CD4-positive, alpha-beta memory T cell (primary cell): ENCODE measurements at regions not wholly inside any gene's neighbourhood (a gene's known extent, or its start where the extent isn't known, plus 50 kb on each side); places are given as distances from the start of the nearest gene placed in this dataset.

Source experiments
- CTCF ChIA-PET: fragments of 350-600 bp; sonication (Branson Sonifier 250); formaldehyde crosslinking; loops from one replicate; lab custom pipeline; 2021; ENCODE audit warnings: inconsistent platforms; ENCODE audit not compliant: partially characterized antibody; lab: Charles Lee
- POLR2A ChIA-PET: fragments of 350-600 bp; sonication (Branson Sonifier 250); formaldehyde crosslinking; loops from one replicate; lab custom pipeline; 2021; ENCODE audit not compliant: partially characterized antibody; lab: Charles Lee
- DNase-seq, 5 donors: peaks; one replicate each; pipeline versions ENCODE4 v3.0.0 to v3.0.0-alpha.2; 2020 to 2022; ENCODE audit warnings: mixed read lengths in 1 of 5
- H3K27ac ChIP-seq: one replicate; pipeline ENCODE4 v1.7.0; 2013; ENCODE audit warnings: low read depth, low read length
- H3K27me3 ChIP-seq: 2 replicates; pipeline ENCODE4 v1.7.0; 2013; ENCODE audit warnings: mild to moderate bottlenecking, low read length, moderate library complexity; ENCODE audit not compliant: insufficient read depth
- H3K36me3 ChIP-seq: 2 replicates; pipeline ENCODE4 v1.7.0; 2013; ENCODE audit warnings: mild to moderate bottlenecking, low read length, moderate library complexity; ENCODE audit not compliant: insufficient read depth
- H3K4me1 ChIP-seq: 2 replicates; pipeline ENCODE4 v1.7.0; 2013; ENCODE audit warnings: mild to moderate bottlenecking, low read length, moderate library complexity; ENCODE audit not compliant: insufficient read depth
- H3K4me3 ChIP-seq, 2 donors: one replicate each; pipeline ENCODE4 v1.7.0; 2013; ENCODE audit warnings: low read length in 2 of 2, mild to moderate bottlenecking in 1 of 2
- H3K9me3 ChIP-seq, 2 donors: one replicate each; pipeline ENCODE4 v1.7.0; 2013; ENCODE audit warnings: low read length in 2 of 2, control low read depth in 1 of 2; ENCODE audit not compliant: control insufficient read depth in 1 of 2
- H3K27ac Mint-ChIP-seq, 7 donors: one replicate each; pipeline ENCODE4 v1.8.0; 2020 to 2021; ENCODE audit warnings: mixed read lengths in 7 of 7, mild to moderate bottlenecking in 6 of 7, inconsistent platforms in 3 of 7, moderate library complexity in 3 of 7
- H3K27me3 Mint-ChIP-seq, 2 donors: one replicate each; pipeline ENCODE4 v1.8.0; 2020 to 2021; ENCODE audit warnings: mixed read lengths in 2 of 2
- H3K36me3 Mint-ChIP-seq, 2 donors: one replicate each; pipeline ENCODE4 v1.8.0; 2020 to 2021; ENCODE audit warnings: mixed read lengths in 2 of 2, inconsistent platforms in 1 of 2, mild to moderate bottlenecking in 1 of 2
- H3K4me1 Mint-ChIP-seq, 4 donors: one replicate each; pipeline ENCODE4 v1.8.0; 2020 to 2021; ENCODE audit warnings: mixed read lengths in 4 of 4, mild to moderate bottlenecking in 1 of 4
- H3K4me3 Mint-ChIP-seq, 8 donors: one replicate each; pipeline ENCODE4 v1.8.0; 2020 to 2021; ENCODE audit warnings: mixed read lengths in 8 of 8, mild to moderate bottlenecking in 7 of 8, moderate library complexity in 6 of 8, inconsistent platforms in 3 of 8
- H3K9me3 Mint-ChIP-seq, 8 donors: one replicate each; pipeline ENCODE4 v1.8.0; 2020 to 2021; ENCODE audit warnings: mixed read lengths in 8 of 8, mild to moderate bottlenecking in 5 of 8, inconsistent platforms in 3 of 8, moderate library complexity in 1 of 8
- intact Hi-C: fragments of 100-400 bp; cut with micrococcal nuclease; formaldehyde crosslinking; loops from one replicate; pipeline ENCODE4 v1.15.1; 2023

GRCh38 chr2:43131051-43131889 is 95.1 kb downstream of the ZFP36L2 start:
- Mint-ChIP-seq H3K36me3 (no peaks in the 10 kb centered on the region), H3K4me1 (peaks cover 67 to 92% (median 81%) of the 10 kb centered on the region in 4 donors), H3K27ac (peak overlapping the region; percentile 97 to 100 (median 100)), H3K9me3 (no peaks in the 10 kb centered on the region), H3K4me3 (peak overlapping the region; percentile 17 to 86 (median 64)), H3K27me3 (no peaks in the 10 kb centered on the region)
- Histone ChIP-seq H3K4me3 (peak overlapping the region; percentile 26 to 31), H3K27ac (peak overlapping the region; percentile 83), H3K4me1 (peaks cover 91% of the 10 kb centered on the region), H3K27me3 (no peaks in the 10 kb centered on the region), H3K9me3 (no peaks in the 10 kb centered on the region), H3K36me3 (no peaks in the 10 kb centered on the region)
- POLR2A ChIA-PET, result interaction anchor here (0.9 to 65.0 kb wide), 8 partner anchors 9 to 353 kb away, joined by 3 to 6960 read pairs (median 8); partner anchors contain the start of gene ZFP36L2
- CTCF ChIA-PET, result interaction anchor here (1.9 to 18.4 kb wide), 8 partner anchors 8 to 354 kb away, joined by 6 to 445 read pairs (median 76); partner anchors contain the start of gene ZFP36L2
- intact Hi-C loops, result loop anchor here (1.0 to 5.0 kb wide), 5 partner anchors 39 to 296 kb away; no protein-coding TSS in a partner anchor
- DNase-seq, result peak; percentile 90 to 96 (median 91)

- H3K4me1 ChIP-seq, result peaks cover 84% of the 10 kb centered on the region
- CTCF ChIA-PET, result interaction anchor here (6.3 to 18.4 kb wide), 5 partner anchors 9 to 354 kb away, joined by 32 to 445 read pairs (median 258); partner anchors contain the start of gene ZFP36L2
- intact Hi-C loops, result loop anchor here (5.0 kb wide), 1 partner anchor 297 kb away; no protein-coding TSS in a partner anchor
- no peaks in the 10 kb centered on the region for H3K27me3 ChIP-seq
- H3K27me3 Mint-ChIP-seq, result no peaks in the 10 kb centered on the region
- H3K27ac ChIP-seq, result peak overlapping the region; percentile 83
- H3K4me3 ChIP-seq, result peak overlapping the region; percentile 26 to 31
- no peak for DNase-seq
- no peaks in the 10 kb centered on the region for H3K36me3 ChIP-seq
- no peaks in the 10 kb centered on the region for H3K9me3 ChIP-seq
- H3K27ac Mint-ChIP-seq, result peak overlapping the region; percentile 97 to 100 (median 100)
- no peaks in the 10 kb centered on the region for H3K9me3 Mint-ChIP-seq
- H3K36me3 Mint-ChIP-seq, result no peaks in the 10 kb centered on the region
- H3K4me1 Mint-ChIP-seq, result peaks cover 65 to 88% (median 75%) of the 10 kb centered on the region in 4 donors
- peak overlapping the region; percentile 17 to 86 (median 66) for H3K4me3 Mint-ChIP-seq
- POLR2A ChIA-PET, result interaction anchor here (0.9 to 65.0 kb wide), 5 partner anchors 10 to 294 kb away, joined by 3 to 6960 read pairs (median 42); partner anchors contain the start of gene ZFP36L2
These were observed 95.9 kb downstream of the ZFP36L2 start for GRCh38 chr2:43130548-43130875.

GRCh38 chr2:43129676-43130547 is 96.5 kb downstream of the ZFP36L2 start:
- peak in 4 of 5 donors; percentile 36 to 73 (median 58) for DNase-seq
- H3K36me3 Mint-ChIP-seq, result no peaks in the 10 kb centered on the region
- intact Hi-C loops, result loop anchor here (5.0 to 10.0 kb wide), 2 partner anchors 155 to 297 kb away; no protein-coding TSS in a partner anchor
- H3K4me1 Mint-ChIP-seq, result peaks cover 62 to 84% (median 70%) of the 10 kb centered on the region in 4 donors
- H3K4me3 Mint-ChIP-seq, result peak overlapping the region; percentile 46 to 81 (median 66)
- peak overlapping the region; percentile 83 for H3K27ac ChIP-seq
- H3K9me3 ChIP-seq, result no peaks in the 10 kb centered on the region
- peak overlapping the region in 1 of 2 donors; percentile 31 for H3K4me3 ChIP-seq
- H3K4me1 ChIP-seq, result peaks cover 78% of the 10 kb centered on the region
- H3K27me3 Mint-ChIP-seq, result no peaks in the 10 kb centered on the region
- no peaks in the 10 kb centered on the region for H3K36me3 ChIP-seq
- H3K9me3 Mint-ChIP-seq, result no peaks in the 10 kb centered on the region
- ChIA-PET POLR2A (interaction anchor here (1.2 to 65.0 kb wide), 6 partner anchors 10 to 413 kb away, joined by 3 to 6960 read pairs (median 34); partner anchors contain the start of gene ZFP36L2), CTCF (interaction anchor here (1.1 to 18.4 kb wide), 10 partner anchors 10 to 408 kb away, joined by 3 to 445 read pairs (median 26); partner anchors contain the start of gene ZFP36L2)
- peak overlapping the region; percentile 97 to 100 (median 100) for H3K27ac Mint-ChIP-seq
- H3K27me3 ChIP-seq, result no peaks in the 10 kb centered on the region

GRCh38 chr2:43128559-43128955 is 97.8 kb downstream of the ZFP36L2 start:
- Mint-ChIP-seq H3K27me3 (no peaks in the 10 kb centered on the region), H3K4me3 (peak overlapping the region; percentile 5 to 81 (median 70)), H3K9me3 (peaks cover 0 to 3% (median 0%) of the 10 kb centered on the region in 8 donors), H3K27ac (peak overlapping the region; percentile 97 to 100 (median 100)), H3K36me3 (no peaks in the 10 kb centered on the region), H3K4me1 (peaks cover 57 to 71% (median 61%) of the 10 kb centered on the region in 4 donors)
- no peak overlapping the region for H3K4me3 ChIP-seq
- H3K4me1 ChIP-seq, result peaks cover 64% of the 10 kb centered on the region
- H3K27me3 ChIP-seq, result no peaks in the 10 kb centered on the region
- intact Hi-C loops, result loop anchor here (10.0 kb wide), 1 partner anchor 154 kb away; no protein-coding TSS in a partner anchor
- no peak for DNase-seq
- no peaks in the 10 kb centered on the region for H3K9me3 ChIP-seq
- POLR2A ChIA-PET, result interaction anchor here (0.6 to 65.0 kb wide), 9 partner anchors 9 to 468 kb away, joined by 3 to 6960 read pairs (median 21); partner anchors contain the start of genes THADA and ZFP36L2
- peak overlapping the region; percentile 49 for H3K27ac ChIP-seq
- CTCF ChIA-PET, result interaction anchor here (1.2 to 18.4 kb wide), 13 partner anchors 8 to 414 kb away, joined by 3 to 445 read pairs (median 10); partner anchors contain the start of gene ZFP36L2
- H3K36me3 ChIP-seq, result no peaks in the 10 kb centered on the region

- Mint-ChIP-seq H3K4me1 (peaks cover 53 to 66% (median 57%) of the 10 kb centered on the region in 4 donors), H3K36me3 (no peaks in the 10 kb centered on the region), H3K27me3 (no peaks in the 10 kb centered on the region), H3K9me3 (peaks cover 0 to 3% (median 0%) of the 10 kb centered on the region in 8 donors), H3K4me3 (peak overlapping the region; percentile 46 to 81 (median 70)), H3K27ac (peak overlapping the region; percentile 97 to 100 (median 100))
- Histone ChIP-seq H3K36me3 (no peaks in the 10 kb centered on the region), H3K27ac (peak overlapping the region; percentile 49), H3K4me1 (peaks cover 59% of the 10 kb centered on the region), H3K4me3 (peak overlapping the region in 1 of 2 donors; percentile 32), H3K27me3 (no peaks in the 10 kb centered on the region), H3K9me3 (no peaks in the 10 kb centered on the region)
- intact Hi-C loops, result loop anchor here (1.0 to 10.0 kb wide), 7 partner anchors 9 to 449 kb away; no protein-coding TSS in a partner anchor
- CTCF ChIA-PET, result interaction anchor here (1.2 to 18.4 kb wide), 21 partner anchors 8 to 449 kb away, joined by 3 to 445 read pairs (median 6); partner anchors contain the start of gene ZFP36L2
- POLR2A ChIA-PET, result interaction anchor here (0.6 to 65.0 kb wide), 8 partner anchors 9 to 468 kb away, joined by 3 to 6960 read pairs (median 24); partner anchors contain the start of genes THADA and ZFP36L2
- peak in 2 of 5 donors; percentile 39 to 52 for DNase-seq
These were observed 98.4 kb downstream of the ZFP36L2 start for GRCh38 chr2:43127941-43128558.
